Type B pancreatic cell (in vitro differentiated cells): ENCODE measurements at regions not wholly inside any gene's neighbourhood (a gene's known extent, or its start where the extent isn't known, plus 50 kb on each side); places are given as distances from the start of the nearest gene placed in this dataset.

Experiments used
- DNase-seq: peaks from one replicate; pipeline ENCODE4 v3.0.0; 2021; ENCODE audit warnings: mixed read lengths; ENCODE audit not compliant: unreplicated experiment; ENCODE audit errors: extremely low spot score
- H3K27ac Mint-ChIP-seq: 2 replicates; pipeline ENCODE4 v1.8.0; 2021; ENCODE audit warnings: mild to moderate bottlenecking, mixed read lengths
- H3K27me3 Mint-ChIP-seq: 2 replicates; pipeline ENCODE4 v1.8.0; 2021; ENCODE audit warnings: mixed read lengths
- H3K36me3 Mint-ChIP-seq: 2 replicates; pipeline ENCODE4 v1.8.0; 2021; ENCODE audit warnings: mixed read lengths
- H3K4me1 Mint-ChIP-seq: one replicate; pipeline ENCODE4 v1.8.0; 2021; ENCODE audit warnings: mixed read lengths; ENCODE audit not compliant: unreplicated experiment
- H3K4me3 Mint-ChIP-seq: 2 replicates; pipeline ENCODE4 v1.8.0; 2021; ENCODE audit warnings: mild to moderate bottlenecking, mixed read lengths
- H3K9me3 Mint-ChIP-seq: 2 replicates; pipeline ENCODE4 v1.8.0; 2021; ENCODE audit warnings: mixed read lengths
- CTCF ChIP-seq: fragments of 200-600 bp; sonication (generic); conservative IDR thresholded peaks from 2 replicates; pipeline ENCODE4 v1.5.0; 2021; ENCODE audit warnings: antibody characterized with exemption, mild to moderate bottlenecking

GRCh38 chr13:83372786-83373185, 509.5 kb downstream of the SLITRK1 start:
- H3K27ac Mint-ChIP-seq, result no peak overlapping the region
- no peak for DNase-seq
- H3K4me1 Mint-ChIP-seq, result peaks cover 4% of the 10 kb centered on the region
- no peak overlapping the region for H3K4me3 Mint-ChIP-seq
- peaks cover 4% of the 10 kb centered on the region for H3K9me3 Mint-ChIP-seq
- H3K27me3 Mint-ChIP-seq, result no peaks in the 10 kb centered on the region
- no peak for TF ChIP-seq CTCF
- H3K36me3 Mint-ChIP-seq, result no peaks in the 10 kb centered on the region

- no peak for TF ChIP-seq CTCF
- H3K27ac Mint-ChIP-seq, result no peak overlapping the region
- H3K4me1 Mint-ChIP-seq, result no peaks in the 10 kb centered on the region
- H3K36me3 Mint-ChIP-seq, result no peaks in the 10 kb centered on the region
- H3K9me3 Mint-ChIP-seq, result no peaks in the 10 kb centered on the region
- DNase-seq, result no peak
- no peak overlapping the region for H3K4me3 Mint-ChIP-seq
- no peaks in the 10 kb centered on the region for H3K27me3 Mint-ChIP-seq
Observed at GRCh38 chr13:83365723-83366122, 516.6 kb downstream of the SLITRK1 start.

GRCh38 chr13:83355041-83355440, 527.2 kb downstream of the SLITRK1 start:
- no peaks in the 10 kb centered on the region for H3K4me1 Mint-ChIP-seq
- no peak for TF ChIP-seq CTCF
- no peak overlapping the region for H3K4me3 Mint-ChIP-seq
- no peaks in the 10 kb centered on the region for H3K9me3 Mint-ChIP-seq
- DNase-seq, result no peak
- no peaks in the 10 kb centered on the region for H3K36me3 Mint-ChIP-seq
- peaks cover 2% of the 10 kb centered on the region for H3K27me3 Mint-ChIP-seq
- no peak overlapping the region for H3K27ac Mint-ChIP-seq

- DNase-seq, result no peak
- no peak overlapping the region for H3K4me3 Mint-ChIP-seq
- H3K36me3 Mint-ChIP-seq, result no peaks in the 10 kb centered on the region
- H3K27me3 Mint-ChIP-seq, result no peaks in the 10 kb centered on the region
- no peak for TF ChIP-seq CTCF
- no peaks in the 10 kb centered on the region for H3K4me1 Mint-ChIP-seq
- no peak overlapping the region for H3K27ac Mint-ChIP-seq
- no peaks in the 10 kb centered on the region for H3K9me3 Mint-ChIP-seq
Observed at GRCh38 chr13:83352391-83352790, 529.9 kb downstream of the SLITRK1 start.

GRCh38 chr13:83350569-83350968, 531.7 kb downstream of the SLITRK1 start:
- no peak for DNase-seq
- TF ChIP-seq CTCF, result no peak
- Mint-ChIP-seq H3K36me3 (no peaks in the 10 kb centered on the region), H3K9me3 (no peaks in the 10 kb centered on the region), H3K27ac (no peak overlapping the region), H3K27me3 (no peaks in the 10 kb centered on the region), H3K4me1 (no peaks in the 10 kb centered on the region), H3K4me3 (no peak overlapping the region)

- H3K4me3 Mint-ChIP-seq, result no peak overlapping the region
- TF ChIP-seq CTCF, result no peak
- DNase-seq, result no peak
Observed at GRCh38 chr13:83344518-83344917, 537.8 kb downstream of the SLITRK1 start.

More at GRCh38 chr13:83344518-83344917, 537.8 kb downstream of the SLITRK1 start:
- H3K27me3 Mint-ChIP-seq, result no peaks in the 10 kb centered on the region
- H3K27ac Mint-ChIP-seq, result no peak overlapping the region
- H3K4me1 Mint-ChIP-seq, result no peaks in the 10 kb centered on the region
- no peaks in the 10 kb centered on the region for H3K36me3 Mint-ChIP-seq
- H3K9me3 Mint-ChIP-seq, result peaks cover 3% of the 10 kb centered on the region
